ENCODE measurements at regions not wholly inside any gene's neighbourhood (a gene's known extent, or its start where the extent isn't known, plus 50 kb on each side); places are given as distances from the start of the nearest gene placed in this dataset.

GRCh38 chr9:86825299-86825698 is 122.0 kb downstream of the GAS1 start:
- no peak for TF ChIP-seq CTCF (conservative IDR thresholded peaks at IDR 0.05; ENCODE audit: low read length)
- no peak for TF ChIP-seq EZH2phosphoT487 (IDR thresholded peaks at IDR 0.05; ENCODE audit: borderline replicate concordance)

All from Loucy (cell line).